ENCODE measurements at regions not wholly inside any gene's neighbourhood (a gene's known extent, or its start where the extent isn't known, plus 50 kb on each side); places are given as distances from the start of the nearest gene placed in this dataset.

DNA sequence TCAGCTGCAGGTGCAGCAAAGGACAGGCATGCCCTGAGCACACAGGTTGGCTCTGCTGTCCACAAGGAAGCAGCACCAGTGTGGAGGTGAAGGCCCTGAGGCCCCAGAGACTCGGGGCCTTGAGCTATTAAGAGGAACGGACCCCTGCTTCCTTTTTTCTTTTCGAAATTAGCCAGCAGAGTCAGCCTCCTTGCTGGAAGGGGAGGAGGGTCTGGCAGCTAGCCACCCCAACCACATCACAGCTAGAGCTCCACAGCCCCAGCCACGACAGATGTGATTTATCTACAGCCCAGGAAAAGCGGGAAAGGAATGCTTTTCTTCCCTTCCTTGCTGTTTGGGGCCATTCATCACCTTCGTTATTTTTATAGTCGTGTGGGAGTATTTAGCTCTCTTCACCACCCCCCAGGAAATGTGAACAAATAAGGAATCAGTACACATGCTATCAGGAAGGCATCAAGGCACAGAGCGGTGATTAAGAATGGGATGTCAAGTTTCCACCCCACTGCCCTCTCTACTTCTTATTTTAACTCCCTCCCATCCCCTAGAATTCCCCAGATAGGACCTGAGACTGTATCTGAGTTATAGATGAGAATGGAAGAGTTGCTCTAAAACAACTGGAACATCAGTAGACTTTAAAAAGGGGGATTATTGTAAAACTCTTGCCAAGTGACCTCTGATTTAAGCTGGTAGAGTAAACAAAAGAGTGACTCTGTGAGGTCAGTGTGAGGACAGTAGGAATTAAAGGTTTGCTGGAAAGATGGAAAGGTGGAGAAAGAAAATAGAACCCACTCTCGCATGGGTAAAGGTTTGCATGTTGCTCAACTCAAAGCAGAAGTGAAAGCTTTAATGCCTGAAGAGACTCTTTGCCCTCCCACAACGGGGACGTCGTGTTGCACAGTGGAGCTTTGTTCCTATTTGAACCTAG, 224.7 kb upstream of the GJB5 start:
- Histone ChIP-seq H3K4me3 (replicated peaks in 1 of 3; ENCODE audit: insufficient read depth in 1 of 3, low read depth in 1 of 3, low read length in 3 of 3) (no peak overlapping the region), H2AFZ (ENCODE audit: low read depth, low read length) (no peak overlapping the region), H3K9me1 (replicated peaks; ENCODE audit: control insufficient read depth, extremely low read depth, insufficient read depth, low read length) (no peaks in the 10 kb centered on the region), H3K27ac (ENCODE audit: insufficient read depth, low read depth, low read length) (no peak overlapping the region), H3K9ac (replicated peaks; ENCODE audit: extremely low read depth, insufficient read depth, low read length) (no peak overlapping the region), H3K4me2 (ENCODE audit: insufficient read depth, low read length) (no peak overlapping the region), H3K79me2 (ENCODE audit: control insufficient read depth, insufficient read depth, low read length) (no peaks in the 10 kb centered on the region), H4K20me1 (replicated peaks; ENCODE audit: control insufficient read depth, extremely low read depth, insufficient read depth, low read length) (no peaks in the 10 kb centered on the region), H3K27me3 (ENCODE audit: control insufficient read depth in 2 of 2, insufficient read depth in 2 of 2, low read length in 2 of 2) (no peaks in the 10 kb centered on the region), H3K9me3 (replicated peaks; ENCODE audit: control insufficient read depth, insufficient read depth, low read length) (peaks cover 2% of the 10 kb centered on the region), H3K4me1 (ENCODE audit: control insufficient read depth, extremely low read depth, insufficient read depth, low read length) (no peaks in the 10 kb centered on the region), H3K36me3 (ENCODE audit: control insufficient read depth in 2 of 2, extremely low read depth in 1 of 2, insufficient read depth in 2 of 2, low read length in 2 of 2) (no peaks in the 10 kb centered on the region)
- DNase-seq (ENCODE audit: low read depth, low spot score) (no peak), FAIRE-seq (no peak)
- no peak for TF ChIP-seq EZH2 (IDR thresholded peaks at IDR 0.05; ENCODE audit: borderline replicate concordance, low read depth, low read length, severe bottlenecking)
- no peak for TF ChIP-seq JUN (IDR thresholded peaks at IDR 0.05; ENCODE audit: borderline replicate concordance, insufficient read depth, insufficient read length, low read depth)
- no peak for TF ChIP-seq CTCF (IDR thresholded peaks at IDR 0.05; ENCODE audit: extremely low read depth in 1 of 2, insufficient read depth in 1 of 2, low read depth in 1 of 2, low read length in 2 of 2)
- TF ChIP-seq, protein P1, sequence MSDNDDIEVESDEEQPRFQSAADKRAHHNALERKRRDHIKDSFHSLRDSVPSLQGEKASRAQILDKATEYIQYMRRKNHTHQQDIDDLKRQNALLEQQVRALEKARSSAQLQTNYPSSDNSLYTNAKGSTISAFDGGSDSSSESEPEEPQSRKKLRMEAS (IDR thresholded peaks at IDR 0.05; ENCODE audit: insufficient read depth, insufficient read length): no peak
- TF ChIP-seq MYC (IDR thresholded peaks at IDR 0.05; ENCODE audit: low read depth, low read length): no peak
- no peak for TF ChIP-seq POLR2A (IDR thresholded peaks at IDR 0.05; ENCODE audit: low read depth, low read length)
- no peak for TF ChIP-seq FOS (IDR thresholded peaks at IDR 0.05; ENCODE audit: borderline replicate concordance, insufficient read depth, low read length)
- no peak for TF ChIP-seq GATA2 (IDR thresholded peaks at IDR 0.05; ENCODE audit: insufficient read depth, insufficient read length, low read depth, low read length)
- TF ChIP-seq POLR2AphosphoS5 (IDR thresholded peaks at IDR 0.05; ENCODE audit: insufficient read depth, low read depth, low read length): no peak
- CTCF ChIA-PET: no interaction called here
- intact Hi-C loops (cut with micrococcal nuclease) (no loop called here), dilution Hi-C loops (cut with MboI; ENCODE audit: extremely low pct_ligation_motif_present, low sequenced_read_pairs) (no loop called here)
- POLR2A ChIA-PET: no interaction called here
- BruUV-seq (replicated peaks): no TSS peak

Data from endothelial cell of umbilical vein (primary cell).